ENCODE measurements at regions not wholly inside any gene's neighbourhood (a gene's known extent, or its start where the extent isn't known, plus 50 kb on each side); places are given as distances from the start of the nearest gene placed in this dataset.

- Histone ChIP-seq H3K27me3 (ENCODE audit: insufficient read depth, low read length) (no peaks in the 10 kb centered on the region), H3K9me3 (ENCODE audit: insufficient read depth, low read depth, low read length) (no peaks in the 10 kb centered on the region), H3K9ac (ENCODE audit: low read length) (no peak overlapping the region), H3K79me2 (ENCODE audit: insufficient read depth, low read length) (no peaks in the 10 kb centered on the region), H3K27ac (ENCODE audit: low read depth, low read length) (no peak overlapping the region), H4K20me1 (ENCODE audit: insufficient read depth, low read length) (no peaks in the 10 kb centered on the region), H2AFZ (ENCODE audit: low read depth, low read length) (no peak overlapping the region), H3K4me3 (ENCODE audit: insufficient read depth, low read depth, low read length) (no peak overlapping the region), H3K36me3 (ENCODE audit: insufficient read depth, low read length) (no peaks in the 10 kb centered on the region), H3K4me2 (ENCODE audit: low read length) (no peak overlapping the region), H3K4me1 (ENCODE audit: insufficient read depth, low read length) (no peaks in the 10 kb centered on the region)
- Mint-ChIP-seq H3K9me3 (ENCODE audit: unreplicated experiment) (peaks cover 6% of the 10 kb centered on the region), H3K4me1 (ENCODE audit: low read depth, unreplicated experiment) (peaks cover 7% of the 10 kb centered on the region), H3K4me3 (ENCODE audit: unreplicated experiment) (no peak overlapping the region), H3K36me3 (ENCODE audit: low read depth, unreplicated experiment) (no peaks in the 10 kb centered on the region), H3K27me3 (ENCODE audit: low read depth, unreplicated experiment) (peaks cover 2% of the 10 kb centered on the region), H3K27ac (ENCODE audit: unreplicated experiment) (no peak overlapping the region)
- TF ChIP-seq CTCF (IDR thresholded peaks at IDR 0.05; ENCODE audit: insufficient read depth, low read depth, low read length) (no peak), EZH2 (IDR thresholded peaks at IDR 0.05; ENCODE audit: insufficient read depth, low read length) (no peak)
- no peak for DNase-seq (ENCODE audit: low read depth)
- FAIRE-seq: no peak
Measured at GRCh38 chr1:59098655-59099054, 198.2 kb upstream of the FGGY start.

GRCh38 chr1:59100708-59101374 lies 196.1 kb upstream of the FGGY start:
- Mint-ChIP-seq H3K9me3 (ENCODE audit: unreplicated experiment) (peaks cover 6% of the 10 kb centered on the region), H3K4me1 (ENCODE audit: low read depth, unreplicated experiment) (peaks cover 10% of the 10 kb centered on the region), H3K27ac (ENCODE audit: unreplicated experiment) (peak overlapping the region; percentile 60), H3K27me3 (ENCODE audit: low read depth, unreplicated experiment) (peaks cover 2% of the 10 kb centered on the region), H3K4me3 (ENCODE audit: unreplicated experiment) (no peak overlapping the region), H3K36me3 (ENCODE audit: low read depth, unreplicated experiment) (no peaks in the 10 kb centered on the region)
- Histone ChIP-seq H4K20me1 (ENCODE audit: insufficient read depth, low read length) (no peaks in the 10 kb centered on the region), H3K27ac (ENCODE audit: low read depth, low read length) (no peak overlapping the region), H3K36me3 (ENCODE audit: insufficient read depth, low read length) (no peaks in the 10 kb centered on the region), H3K79me2 (ENCODE audit: insufficient read depth, low read length) (no peaks in the 10 kb centered on the region), H3K27me3 (ENCODE audit: insufficient read depth, low read length) (no peaks in the 10 kb centered on the region), H3K4me3 (ENCODE audit: insufficient read depth, low read depth, low read length) (no peak overlapping the region), H3K9me3 (ENCODE audit: insufficient read depth, low read depth, low read length) (no peaks in the 10 kb centered on the region), H3K4me1 (ENCODE audit: insufficient read depth, low read length) (no peaks in the 10 kb centered on the region), H3K4me2 (ENCODE audit: low read length) (no peak overlapping the region), H3K9ac (ENCODE audit: low read length) (no peak overlapping the region), H2AFZ (ENCODE audit: low read depth, low read length) (no peak overlapping the region)
- FAIRE-seq: peak; percentile 20
- TF ChIP-seq EZH2 (IDR thresholded peaks at IDR 0.05; ENCODE audit: insufficient read depth, low read length) (no peak), CTCF (IDR thresholded peaks at IDR 0.05; ENCODE audit: insufficient read depth, low read depth, low read length) (no peak)
- DNase-seq (ENCODE audit: low read depth): peak; percentile 81

GRCh38 chr1:59101518-59101917 lies 195.4 kb upstream of the FGGY start:
- peaks cover 10% of the 10 kb centered on the region for H3K4me1 Mint-ChIP-seq (ENCODE audit: low read depth, unreplicated experiment)
- peak overlapping the region; percentile 34 for H3K27ac Mint-ChIP-seq (ENCODE audit: unreplicated experiment)
- Histone ChIP-seq H3K4me3 (ENCODE audit: insufficient read depth, low read depth, low read length) (no peak overlapping the region), H3K79me2 (ENCODE audit: insufficient read depth, low read length) (no peaks in the 10 kb centered on the region), H3K9me3 (ENCODE audit: insufficient read depth, low read depth, low read length) (no peaks in the 10 kb centered on the region), H3K4me2 (ENCODE audit: low read length) (no peak overlapping the region), H3K9ac (ENCODE audit: low read length) (no peak overlapping the region), H3K27ac (ENCODE audit: low read depth, low read length) (no peak overlapping the region), H3K4me1 (ENCODE audit: insufficient read depth, low read length) (no peaks in the 10 kb centered on the region), H3K27me3 (ENCODE audit: insufficient read depth, low read length) (no peaks in the 10 kb centered on the region), H2AFZ (ENCODE audit: low read depth, low read length) (no peak overlapping the region), H3K36me3 (ENCODE audit: insufficient read depth, low read length) (no peaks in the 10 kb centered on the region), H4K20me1 (ENCODE audit: insufficient read depth, low read length) (no peaks in the 10 kb centered on the region)
- no peaks in the 10 kb centered on the region for H3K36me3 Mint-ChIP-seq (ENCODE audit: low read depth, unreplicated experiment)
- no peak for DNase-seq (ENCODE audit: low read depth)
- FAIRE-seq: no peak
- peaks cover 6% of the 10 kb centered on the region for H3K9me3 Mint-ChIP-seq (ENCODE audit: unreplicated experiment)
- H3K27me3 Mint-ChIP-seq (ENCODE audit: low read depth, unreplicated experiment): peaks cover 2% of the 10 kb centered on the region
- no peak overlapping the region for H3K4me3 Mint-ChIP-seq (ENCODE audit: unreplicated experiment)
- TF ChIP-seq EZH2 (IDR thresholded peaks at IDR 0.05; ENCODE audit: insufficient read depth, low read length): no peak
- no peak for TF ChIP-seq CTCF (IDR thresholded peaks at IDR 0.05; ENCODE audit: insufficient read depth, low read depth, low read length)

Data from astrocyte (in vitro differentiated cells and primary cell).